GF-D8 (cell line): ENCODE measurements at regions not wholly inside any gene's neighbourhood (a gene's known extent, or its start where the extent isn't known, plus 50 kb on each side); places are given as distances from the start of the nearest gene placed in this dataset.

Source experiments
- DNase-seq: peaks from one replicate; lab custom pipeline; 2025; lab: John Stamatoyannopoulos, UW

DNA sequence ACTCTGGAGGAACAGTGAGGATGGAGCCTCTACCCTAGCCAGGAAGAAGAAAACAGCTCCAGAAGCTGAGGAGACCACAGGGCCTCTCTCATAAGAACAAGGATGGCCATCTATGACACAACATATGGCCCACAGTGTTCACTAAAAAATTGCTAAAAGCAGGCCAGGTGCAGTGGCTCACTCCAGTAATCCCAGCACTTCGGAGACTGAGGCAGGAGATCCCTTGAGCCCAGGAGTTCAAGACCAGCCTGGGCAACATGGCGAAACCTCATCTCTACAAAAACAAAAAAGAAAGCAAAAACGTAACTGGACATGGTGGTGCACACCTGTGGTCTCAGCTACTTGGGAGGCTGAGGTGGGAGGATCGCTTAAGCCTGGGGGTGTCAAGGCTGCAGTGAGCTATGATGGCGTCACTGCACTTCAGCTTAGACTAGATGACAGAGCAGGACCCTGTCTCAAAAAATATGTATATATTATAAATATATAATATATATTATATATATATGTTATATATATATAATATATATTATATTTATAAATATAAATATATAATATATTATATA lies 103.1 kb downstream of the TOMM20 start:
- DNase-seq, result no peak

DNA sequence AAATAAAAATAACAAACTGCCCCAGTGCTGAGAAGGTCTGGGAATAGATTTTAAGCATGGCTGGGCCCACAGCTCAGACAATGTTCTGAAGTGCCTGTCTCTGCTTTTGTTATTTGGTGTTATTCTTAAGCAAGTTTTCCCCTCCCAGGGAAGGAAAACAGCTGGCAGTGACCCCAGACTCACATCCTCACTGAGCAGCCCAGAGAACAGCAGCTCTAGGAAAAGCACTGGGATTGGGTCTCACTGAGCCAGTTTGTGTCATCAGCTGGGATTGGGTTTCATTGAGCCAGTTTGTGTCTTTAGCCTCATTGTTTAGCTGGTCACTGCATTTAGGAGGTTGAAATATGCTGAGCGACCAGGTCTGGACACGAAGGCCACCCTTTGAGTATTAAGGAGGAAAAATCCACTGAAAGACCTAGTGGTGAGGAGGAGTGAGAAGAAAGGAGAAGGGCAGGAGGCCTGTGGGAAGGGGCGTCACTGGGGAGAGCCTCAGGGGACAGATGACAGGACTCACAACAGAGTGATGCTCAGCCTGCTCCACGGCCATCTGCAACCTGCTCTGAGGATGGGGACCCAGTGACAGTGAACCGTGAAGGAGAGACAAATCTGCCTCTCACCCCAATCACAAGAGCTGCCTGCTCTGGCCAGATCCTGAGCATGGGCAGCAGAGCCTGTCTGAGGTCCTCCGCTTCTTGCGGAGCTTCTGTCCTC lies 103.8 kb downstream of the TOMM20 start:
- DNase-seq, result no peak

DNA sequence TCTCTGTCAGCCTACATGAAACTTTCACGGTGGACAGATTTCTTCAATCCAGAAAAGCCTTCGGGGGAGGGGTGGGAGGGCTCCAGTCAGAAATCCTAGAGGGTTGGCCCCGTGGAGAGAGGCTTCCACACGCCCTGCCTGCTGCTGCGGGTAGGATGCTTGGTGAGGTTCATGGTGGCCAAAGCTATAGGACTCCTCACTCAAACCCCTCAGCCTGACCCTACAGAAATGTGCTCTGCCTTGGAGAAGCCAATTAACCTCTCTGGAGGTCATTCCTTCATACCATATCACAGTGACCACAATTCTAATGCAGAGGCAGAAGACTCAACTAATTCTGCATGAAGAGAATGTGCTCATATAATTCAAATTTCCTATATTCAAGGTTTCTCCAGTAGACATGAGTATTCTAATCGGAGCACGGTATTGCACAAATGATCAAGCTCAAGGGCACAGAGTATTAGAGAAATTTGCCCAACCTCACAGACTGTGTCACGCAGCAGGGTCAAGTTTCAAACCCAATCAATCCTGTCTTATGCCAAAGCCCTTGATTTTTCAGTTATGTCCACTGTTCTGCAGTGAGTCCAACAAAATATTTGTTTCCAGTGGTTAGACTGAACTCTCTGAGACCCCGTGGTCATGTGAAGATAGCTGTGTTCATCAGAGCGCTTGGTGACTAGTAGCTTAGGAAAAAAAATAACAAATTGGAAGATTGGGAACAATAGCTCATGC lies 104.8 kb downstream of the TOMM20 start:
- DNase-seq, result no peak

DNA sequence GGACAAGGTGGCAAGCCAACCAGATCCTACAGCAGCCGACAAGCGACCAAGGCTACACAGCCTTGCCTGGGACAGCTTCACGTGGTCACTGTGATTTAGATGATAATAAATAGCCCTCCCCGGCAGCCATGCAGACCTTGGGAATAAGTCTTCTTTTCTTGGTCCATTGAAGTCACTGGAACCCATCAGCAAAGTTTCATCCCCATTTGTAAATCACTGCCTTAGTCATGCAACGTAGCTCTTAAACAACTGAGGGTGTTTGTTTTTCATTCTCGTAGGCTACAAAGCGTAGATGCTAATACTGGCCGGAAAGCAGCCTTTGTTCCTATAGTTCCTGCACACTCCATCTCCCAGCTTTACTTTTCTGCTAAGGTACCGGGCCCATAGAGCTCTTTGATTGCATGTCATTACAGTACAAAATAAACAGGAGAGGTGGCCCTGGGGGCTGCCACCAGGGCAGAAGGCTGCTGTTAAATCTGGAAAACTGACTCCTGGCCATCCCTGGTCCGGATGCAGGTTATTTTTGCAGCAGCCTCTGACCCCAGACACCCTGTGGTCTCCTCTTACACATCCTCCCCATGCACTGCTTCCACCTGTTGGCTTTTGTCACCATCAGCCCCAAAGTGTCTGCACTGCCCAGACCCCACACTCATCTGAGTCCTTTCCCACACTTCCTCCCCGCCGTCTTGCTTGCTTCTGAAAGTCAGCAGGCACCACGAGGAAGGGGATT lies 105.5 kb downstream of the TOMM20 start:
- no peak for DNase-seq

DNA sequence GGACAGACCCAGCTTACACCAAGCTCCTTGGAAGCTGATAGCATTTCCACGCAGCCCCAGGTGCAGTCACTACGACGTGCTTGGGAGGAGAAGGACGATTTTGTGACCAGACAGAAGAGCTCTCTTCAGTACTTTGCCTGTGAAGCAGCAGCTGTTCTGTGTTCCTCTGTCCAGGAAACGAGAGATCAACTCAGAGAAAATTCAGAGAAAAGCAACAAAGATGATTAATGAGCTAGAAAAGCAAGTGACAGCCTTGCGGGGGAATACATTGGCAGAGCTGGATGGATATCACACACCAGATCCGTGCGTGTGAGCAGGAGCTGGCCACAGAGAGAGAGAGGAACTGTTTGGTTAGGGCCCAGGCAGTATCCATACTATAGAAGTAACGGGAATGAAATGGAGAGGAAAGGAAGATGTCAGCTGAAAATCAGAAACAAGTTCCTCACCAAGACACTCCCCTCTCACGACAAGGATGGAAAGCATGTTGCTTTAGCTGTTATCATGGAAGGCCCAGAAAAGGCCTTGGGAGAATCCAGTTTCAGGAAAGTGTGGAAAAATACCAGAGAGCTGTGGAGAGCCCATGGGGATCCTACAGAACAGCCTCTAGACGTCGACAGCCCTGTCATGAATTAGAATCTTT lies 106.2 kb downstream of the TOMM20 start:
- no peak for DNase-seq

DNA sequence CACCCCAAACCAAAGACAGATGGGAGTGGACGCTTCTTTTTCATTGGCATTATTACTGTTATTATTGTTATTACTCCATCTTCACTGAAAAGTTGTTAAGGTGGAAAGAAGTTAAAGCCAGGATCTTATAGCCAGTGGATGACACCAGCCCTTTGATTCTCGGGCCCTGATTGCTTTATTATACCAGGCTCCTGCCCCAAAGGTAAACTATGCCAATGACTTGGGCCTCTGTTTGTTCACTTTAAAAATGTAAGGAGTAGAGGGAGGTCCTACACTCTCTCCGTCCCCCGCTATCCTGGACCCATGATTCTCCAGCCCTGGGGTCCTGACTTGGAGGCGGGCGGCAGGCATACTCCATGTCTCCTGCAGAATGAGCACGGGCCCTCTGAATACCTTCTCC lies 106.8 kb downstream of the TOMM20 start:
- no peak for DNase-seq

DNA sequence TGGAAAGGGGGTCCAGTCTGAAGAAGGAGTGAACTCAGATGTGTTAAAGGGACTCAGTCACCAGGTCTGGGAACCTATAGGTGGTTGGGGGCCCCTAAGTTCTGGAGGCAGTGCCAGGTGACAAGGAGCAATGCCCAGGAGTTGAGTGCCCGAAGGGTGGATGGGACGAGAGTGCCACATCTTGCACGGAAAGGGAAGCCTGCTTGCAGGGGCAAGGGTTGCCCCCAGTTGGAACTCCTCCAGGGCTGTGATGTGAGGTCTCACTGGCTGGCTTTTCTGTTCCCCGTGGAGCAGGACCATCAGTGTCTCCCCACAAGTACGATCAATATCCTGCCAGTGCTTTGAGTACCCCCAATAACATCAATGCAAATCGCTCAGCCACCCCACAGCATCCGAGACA lies 107.3 kb downstream of the TOMM20 start:
- no peak for DNase-seq

DNA sequence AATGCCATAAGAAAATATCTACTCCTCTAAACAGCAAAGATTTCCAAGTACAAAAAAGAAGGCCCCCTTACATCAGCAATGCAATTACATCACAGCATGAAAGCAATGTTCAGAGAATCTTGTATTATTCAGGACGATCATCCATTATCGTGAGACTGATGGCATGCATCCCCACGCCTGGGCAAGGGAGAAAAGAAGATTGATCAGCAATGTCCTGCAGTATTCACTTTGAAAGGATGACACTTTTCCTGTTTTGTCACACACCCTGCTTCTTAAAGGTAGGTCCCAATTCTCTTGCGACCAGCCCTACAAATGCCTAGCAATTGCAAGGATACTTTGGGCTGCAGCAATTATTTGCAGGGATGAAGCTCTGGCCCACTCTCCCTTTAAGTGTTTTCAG lies 108.7 kb downstream of the TOMM20 start:
- DNase-seq, result no peak

DNA sequence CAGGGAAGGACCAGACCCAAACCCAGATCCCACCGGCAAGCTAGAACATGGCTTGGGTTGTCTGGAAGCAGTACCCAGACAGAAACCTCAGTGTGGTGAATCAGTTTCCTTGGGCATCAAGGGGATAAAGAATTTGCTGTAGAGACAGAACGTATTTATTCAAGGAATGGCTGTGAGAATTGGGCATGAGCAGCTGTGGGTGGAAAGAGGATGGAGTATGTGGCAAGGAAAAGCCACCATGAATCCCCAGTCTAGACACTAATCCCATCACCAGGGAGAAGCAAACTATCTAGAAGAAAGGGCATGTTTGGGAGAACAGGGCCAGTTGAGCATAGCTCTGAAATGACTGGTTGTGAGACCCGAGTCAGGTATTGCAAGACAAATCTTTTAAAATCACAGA lies 109.2 kb downstream of the TOMM20 start:
- no peak for DNase-seq

DNA sequence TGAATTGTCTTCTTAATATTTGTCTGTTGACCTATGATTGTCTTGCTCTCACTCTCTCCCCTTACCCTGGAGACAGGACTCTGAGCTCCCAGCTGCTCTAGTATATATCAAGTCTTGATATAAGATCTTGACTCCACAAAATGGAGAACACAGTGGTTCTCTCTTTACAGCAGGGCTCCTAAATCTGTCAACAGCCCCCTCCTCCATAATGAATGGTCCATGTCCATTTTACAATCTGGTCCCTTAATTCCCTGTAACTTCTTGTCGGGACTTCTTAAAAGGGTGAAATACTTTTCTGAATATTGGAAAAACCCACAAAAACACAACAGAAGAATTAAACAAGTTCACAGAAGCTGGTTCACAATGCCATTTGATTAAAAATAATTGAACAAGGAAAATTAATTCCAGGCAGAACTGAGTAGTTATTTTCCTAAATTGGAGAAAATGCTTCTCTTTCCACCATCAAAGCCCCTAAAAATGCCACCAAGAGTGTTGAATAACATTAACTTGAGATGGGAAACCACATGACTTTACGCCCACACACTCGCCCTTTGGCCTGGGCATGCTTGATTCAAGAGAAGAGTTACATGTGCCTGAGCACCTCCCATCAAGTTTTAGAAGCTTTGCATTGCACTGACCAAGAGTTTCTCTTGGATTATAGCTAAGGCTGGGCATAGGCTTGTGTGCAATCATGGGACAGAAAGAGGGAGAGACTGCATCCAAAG lies 109.8 kb downstream of the TOMM20 start:
- no peak for DNase-seq

DNA sequence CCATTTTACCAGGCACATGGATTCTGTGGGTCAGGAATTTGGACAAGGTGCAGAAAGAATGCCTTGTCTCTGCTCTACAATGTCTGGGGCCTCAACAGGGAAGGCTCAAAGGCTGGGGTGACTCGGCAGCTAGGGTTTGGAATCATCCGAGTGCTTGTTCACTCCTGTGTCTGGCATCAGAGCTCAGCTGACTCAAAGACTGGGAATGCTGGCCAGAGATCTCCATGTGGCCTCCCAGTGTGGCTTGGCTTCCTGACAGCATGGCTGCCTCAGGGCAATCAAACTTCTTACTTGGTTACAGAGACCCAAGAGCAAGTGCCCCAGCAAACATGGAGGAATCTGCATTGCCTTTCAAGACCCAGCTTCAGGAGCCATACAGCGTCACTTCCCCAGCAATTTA lies 110.5 kb downstream of the TOMM20 start:
- DNase-seq, result no peak

DNA sequence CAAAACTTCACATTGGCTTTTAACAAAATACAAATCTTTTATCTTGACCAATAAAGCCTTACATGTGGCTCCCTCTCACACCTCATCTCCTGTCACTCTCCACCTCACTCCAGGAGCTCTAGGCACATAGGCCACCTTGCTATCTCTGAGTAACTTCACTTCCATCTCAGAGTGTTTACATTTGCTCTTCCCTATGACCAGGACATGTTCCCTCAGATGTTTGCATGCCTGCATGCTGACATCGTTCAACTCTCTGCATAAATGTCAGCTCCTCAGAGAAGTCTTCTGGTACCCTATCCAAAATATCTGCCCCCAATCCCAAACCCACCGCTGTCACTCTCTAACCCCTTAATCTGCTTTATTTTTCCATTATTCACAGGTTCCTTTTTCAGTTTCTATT lies 110.9 kb downstream of the TOMM20 start:
- DNase-seq, result no peak

DNA sequence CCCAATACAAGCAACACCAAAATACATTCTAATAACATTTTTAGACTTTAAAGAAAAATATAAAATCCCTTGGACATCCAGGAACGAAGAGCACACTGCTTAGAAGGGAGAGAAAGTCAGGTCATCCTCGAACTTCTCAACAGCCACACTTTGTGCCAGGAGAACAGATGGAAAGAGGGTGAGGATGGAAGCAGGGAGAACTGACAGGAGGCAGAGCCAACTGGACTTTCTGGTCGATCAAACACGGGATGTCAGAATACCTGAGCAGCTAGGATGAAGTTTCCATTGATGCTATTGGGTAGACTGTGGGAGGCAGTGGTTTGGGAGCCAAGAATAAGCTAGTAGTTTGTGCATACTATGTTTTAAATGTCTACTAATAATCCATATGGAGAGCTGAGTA lies 111.4 kb downstream of the TOMM20 start:
- no peak for DNase-seq

DNA sequence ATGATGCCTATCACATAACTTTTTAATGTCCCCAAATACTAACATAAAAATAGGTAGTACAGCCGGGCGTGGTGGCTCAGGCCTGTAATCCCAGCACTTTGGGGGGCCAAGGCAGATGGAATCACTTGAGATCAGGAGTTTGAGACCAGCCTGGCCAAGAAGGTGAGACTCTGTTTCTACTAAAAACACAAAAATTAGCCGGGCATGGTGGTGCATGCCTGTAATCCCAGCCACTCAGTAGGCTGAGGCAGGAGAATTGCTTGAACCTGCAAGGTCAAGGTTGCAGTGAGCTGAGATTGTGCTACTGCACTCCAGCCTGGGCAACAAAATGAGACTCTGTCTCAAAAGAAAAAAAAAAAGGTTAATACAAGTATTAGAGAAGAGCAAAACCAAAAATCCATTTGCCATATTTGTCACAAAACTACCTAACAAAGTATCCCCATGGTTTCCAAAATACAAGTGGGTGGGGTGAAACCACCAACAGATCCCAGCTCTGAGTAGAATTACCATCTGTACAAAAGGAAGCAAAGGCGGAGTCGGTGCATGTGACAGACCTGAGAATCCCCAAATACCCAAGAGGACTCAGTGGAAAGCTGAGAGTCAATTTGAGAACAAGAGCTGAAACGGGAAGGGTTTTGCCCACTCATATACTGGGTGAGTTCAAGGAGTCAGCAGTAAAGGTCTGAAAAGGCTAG lies 113.2 kb downstream of the TOMM20 start:
- DNase-seq, result no peak

DNA sequence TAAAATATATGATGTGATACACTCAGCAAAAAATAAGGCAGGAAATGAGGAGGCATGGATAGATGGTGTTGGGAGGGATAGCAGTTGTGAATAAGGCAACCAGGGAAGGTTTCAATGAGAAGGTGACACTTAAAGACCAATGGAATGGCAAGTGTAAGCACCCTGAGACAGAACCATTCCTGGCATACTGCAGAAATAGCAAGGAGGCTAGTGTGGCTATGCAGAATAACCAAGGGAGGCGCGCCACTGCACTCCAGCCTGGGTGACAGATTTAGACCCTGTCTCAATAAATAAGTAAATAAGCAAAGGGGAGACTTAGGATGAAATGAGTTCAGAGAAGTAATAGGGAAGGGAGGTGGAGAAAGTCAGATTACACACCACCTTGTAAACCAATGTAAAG lies 113.9 kb downstream of the TOMM20 start:
- no peak for DNase-seq

DNA sequence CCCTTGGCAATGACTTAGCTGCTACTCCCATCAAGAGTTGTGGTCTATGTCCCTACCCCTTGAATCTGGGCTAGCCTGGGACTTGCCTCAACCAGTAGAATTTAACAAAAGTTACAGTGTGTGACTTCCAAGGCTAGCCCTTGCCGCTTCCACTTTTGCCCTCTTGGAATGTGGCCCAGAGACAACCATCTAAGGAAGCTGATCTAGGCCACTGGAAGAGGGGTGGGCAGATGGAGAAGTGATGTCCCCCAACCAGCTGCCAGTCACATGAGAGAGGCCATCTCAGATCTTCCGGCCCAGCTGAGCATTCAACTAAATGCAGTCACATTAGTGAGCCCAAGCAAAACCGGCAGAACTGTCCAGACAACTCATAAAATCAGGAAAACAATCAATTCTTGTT lies 115.1 kb downstream of the TOMM20 start:
- no peak for DNase-seq

DNA sequence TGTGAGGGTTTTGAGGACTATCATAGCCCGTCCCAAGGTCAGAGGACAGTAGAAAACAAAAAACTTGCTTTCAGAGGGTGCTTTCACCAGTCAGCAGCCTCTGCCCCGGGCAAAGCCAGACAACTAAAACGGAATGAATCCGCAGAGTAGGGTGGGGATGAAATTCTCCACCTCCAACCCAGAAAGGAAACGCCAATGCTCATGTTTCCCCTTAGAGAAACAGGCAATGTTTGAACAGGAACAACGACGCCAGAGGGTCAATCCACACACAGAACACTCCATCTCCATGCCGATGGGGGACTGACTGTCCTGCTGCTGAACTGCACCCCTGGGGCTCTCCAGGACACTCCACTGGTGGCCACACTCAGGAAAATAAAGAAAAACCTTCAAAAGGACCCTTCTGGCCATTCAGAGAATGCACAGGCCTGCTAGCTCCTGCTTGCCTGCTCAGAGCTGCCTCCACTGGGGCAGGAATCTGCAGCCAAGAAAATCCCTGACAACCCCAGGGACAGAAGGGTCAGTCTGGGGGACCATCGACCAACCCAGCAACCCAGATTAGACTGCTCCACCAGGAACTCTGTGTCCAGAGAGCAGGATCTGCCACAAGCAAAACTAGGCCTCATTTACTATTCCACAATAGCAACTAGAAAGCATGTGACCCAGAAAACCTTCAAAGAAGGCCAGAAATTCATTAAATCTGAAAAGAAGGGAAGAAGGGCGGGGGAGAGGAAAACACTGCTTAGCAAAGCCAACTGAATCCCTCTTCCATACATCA lies 116.0 kb downstream of the TOMM20 start:
- DNase-seq, result peak; percentile 55

DNA sequence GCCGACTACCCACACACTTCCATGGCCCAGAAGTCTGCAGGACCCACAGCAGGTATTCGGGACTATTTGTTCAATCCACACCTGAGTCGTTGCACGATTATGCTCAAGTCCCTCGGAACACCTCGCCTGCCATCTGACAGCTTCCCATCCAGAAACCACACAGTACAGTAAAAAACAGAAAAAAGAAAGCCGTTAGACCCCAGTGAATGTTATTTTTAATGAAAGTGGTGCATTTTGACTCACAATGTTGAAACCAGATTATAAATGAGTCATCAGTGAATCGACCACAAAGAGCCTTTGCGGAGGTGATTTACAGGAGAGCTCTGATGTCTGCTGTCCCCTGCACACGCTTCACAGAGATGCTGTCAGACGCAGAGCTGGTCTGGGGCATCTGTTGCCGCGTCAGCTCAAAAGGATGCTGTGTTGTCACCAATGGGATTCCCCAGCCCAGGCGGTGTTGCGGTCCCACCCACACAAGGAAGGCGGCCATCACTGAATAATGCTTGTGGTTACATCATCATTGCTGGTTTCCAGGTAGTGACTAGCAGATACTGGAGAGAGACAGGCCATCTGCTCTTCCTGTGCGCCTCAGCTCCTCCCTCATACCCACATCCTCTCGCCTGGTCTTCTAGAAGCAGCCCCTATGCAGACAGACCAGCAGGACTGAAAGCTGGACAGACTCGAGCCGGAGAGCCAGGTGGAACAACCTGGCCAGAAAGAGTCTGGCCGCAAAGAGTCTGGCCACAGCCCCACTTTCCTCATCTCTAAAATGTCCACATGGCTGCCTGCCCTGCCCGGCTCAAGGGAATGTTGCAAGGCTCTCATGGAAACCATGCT lies 116.8 kb downstream of the TOMM20 start:
- peak; percentile 98 for DNase-seq

DNA sequence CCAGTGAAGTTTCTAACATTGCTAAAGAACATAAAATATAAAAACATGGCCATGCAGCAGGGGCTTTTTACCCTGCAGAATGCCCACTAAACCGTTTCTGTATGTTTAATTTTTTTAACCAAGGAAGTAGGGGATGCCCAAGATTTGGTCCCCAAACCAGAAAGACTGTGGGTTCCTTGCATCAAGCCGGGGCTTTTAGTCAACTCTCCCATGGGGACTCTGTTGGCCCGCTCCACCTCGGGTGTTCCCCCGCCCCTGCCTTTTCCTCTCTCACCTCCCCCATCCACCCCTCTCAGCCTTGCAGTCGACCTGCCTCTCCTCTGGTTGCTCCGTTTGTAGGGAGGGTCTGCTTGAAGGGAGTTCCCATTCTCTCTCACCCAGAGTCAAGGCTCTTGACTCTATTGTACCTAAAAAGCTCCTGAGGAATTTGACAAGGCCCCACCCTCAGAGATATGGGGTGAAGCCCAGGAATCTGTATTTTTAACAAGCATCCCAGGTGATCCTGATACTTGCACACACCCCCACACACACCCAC lies 117.5 kb downstream of the TOMM20 start:
- no peak for DNase-seq
